ENCODE measurements at regions not wholly inside any gene's neighbourhood (a gene's known extent, or its start where the extent isn't known, plus 50 kb on each side); places are given as distances from the start of the nearest gene placed in this dataset.

GRCh38 chr7:153472516-153472915, 579.7 kb upstream of the DPP6 start:
- no peak for DNase-seq

DNA sequence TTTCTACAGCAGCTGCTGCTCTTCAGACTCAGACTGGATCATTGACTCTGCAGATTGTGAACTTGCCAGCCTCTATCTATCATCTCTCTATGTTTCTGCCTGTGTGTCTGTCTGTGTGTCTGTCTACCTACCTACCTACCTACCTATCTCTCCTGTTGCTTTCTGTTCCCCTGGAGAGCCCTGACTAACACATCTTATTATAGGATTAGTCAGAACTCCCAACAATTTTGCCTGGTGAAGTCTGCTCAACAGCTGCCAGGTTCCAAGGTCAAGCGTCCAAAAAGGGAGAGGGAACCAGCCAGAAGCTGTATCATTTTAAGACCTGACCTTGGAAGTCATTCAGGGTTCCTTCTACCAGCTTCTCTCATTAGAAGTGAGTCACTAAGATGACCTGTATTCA, 579.0 kb upstream of the DPP6 start:
- DNase-seq, result no peak

DNA sequence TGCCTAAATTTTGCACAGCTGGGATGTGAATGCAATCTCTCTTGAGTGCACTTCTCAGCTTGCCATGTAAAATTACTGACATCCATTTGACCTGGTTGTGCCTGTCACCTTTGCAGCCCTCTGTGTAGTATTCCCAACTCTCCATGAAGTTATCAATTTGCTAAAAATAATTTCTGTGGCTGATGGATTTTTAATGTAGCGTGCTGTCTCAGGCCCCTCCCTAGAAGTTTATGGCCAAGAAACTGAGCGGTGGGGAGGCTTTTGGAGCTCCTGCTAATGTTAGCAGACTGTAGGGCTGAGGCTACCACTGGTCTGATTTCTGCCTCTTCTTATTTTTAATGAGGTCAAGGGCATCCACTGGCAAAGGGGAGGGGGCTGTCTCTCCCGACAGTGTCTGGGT, 577.0 kb upstream of the DPP6 start:
- no peak for DNase-seq

GRCh38 chr7:153476166-153476565, 576.0 kb upstream of the DPP6 start:
- no peak for DNase-seq

- no peak for DNase-seq
These were observed 555.9 kb upstream of the DPP6 start for GRCh38 chr7:153496257-153496656.

DNA sequence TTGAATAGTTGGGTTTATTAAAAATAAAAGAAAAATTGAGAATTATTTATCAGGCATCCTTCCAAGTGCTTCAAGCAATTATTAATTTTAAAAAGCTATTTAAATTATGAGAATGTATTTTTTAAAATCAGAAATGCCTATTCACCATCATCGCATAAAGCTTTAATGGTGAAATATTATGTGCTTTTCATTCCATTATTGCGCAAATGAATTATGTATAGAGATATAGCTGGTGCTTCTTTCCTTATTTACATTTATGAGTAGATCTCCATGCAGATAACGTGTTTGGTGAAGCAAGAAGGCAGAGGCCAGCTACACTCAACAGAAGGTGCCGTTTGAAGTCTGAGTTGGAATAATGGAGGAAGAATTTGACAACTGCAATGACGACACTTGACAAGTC, 549.1 kb upstream of the DPP6 start:
- DNase-seq, result no peak

DNA sequence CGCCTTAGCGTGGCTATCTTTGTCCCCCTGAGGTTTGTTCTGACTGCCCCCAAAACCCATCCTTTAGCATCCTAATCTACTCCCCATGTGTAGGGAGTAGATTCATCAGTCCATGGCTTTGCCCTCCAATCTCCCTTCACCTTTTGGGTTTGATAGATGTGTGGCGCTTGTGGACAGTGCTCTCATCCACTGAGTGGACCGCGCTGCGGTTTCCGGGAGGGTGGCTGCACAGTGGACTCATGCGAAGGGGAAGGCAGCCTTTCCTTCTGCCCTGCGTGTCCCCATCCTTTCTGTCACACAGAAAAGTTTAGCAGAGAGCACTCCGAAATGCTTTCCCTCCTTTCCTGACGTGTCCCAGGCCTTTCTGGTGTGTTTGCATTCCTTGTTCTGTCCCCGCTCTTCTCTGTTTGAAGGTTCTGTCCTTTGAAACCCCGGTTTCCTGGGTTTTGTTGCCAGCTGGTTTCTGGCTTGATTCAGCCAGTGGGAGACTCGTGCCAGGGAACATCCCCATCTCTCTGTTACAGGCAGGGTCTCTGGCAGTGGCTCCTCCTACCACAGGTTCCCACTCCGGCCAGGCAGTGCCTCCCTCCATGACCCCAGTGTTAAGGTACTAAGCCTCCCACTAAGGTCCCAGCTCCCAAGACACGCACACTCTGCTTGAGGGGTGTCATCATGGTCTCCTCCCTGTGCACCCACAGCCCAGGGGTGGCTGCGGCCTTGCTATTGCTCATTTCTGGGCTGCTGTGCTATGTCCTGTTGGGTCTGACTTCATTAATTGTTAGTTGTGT, 547.7 kb upstream of the DPP6 start:
- DNase-seq, result no peak

DNA sequence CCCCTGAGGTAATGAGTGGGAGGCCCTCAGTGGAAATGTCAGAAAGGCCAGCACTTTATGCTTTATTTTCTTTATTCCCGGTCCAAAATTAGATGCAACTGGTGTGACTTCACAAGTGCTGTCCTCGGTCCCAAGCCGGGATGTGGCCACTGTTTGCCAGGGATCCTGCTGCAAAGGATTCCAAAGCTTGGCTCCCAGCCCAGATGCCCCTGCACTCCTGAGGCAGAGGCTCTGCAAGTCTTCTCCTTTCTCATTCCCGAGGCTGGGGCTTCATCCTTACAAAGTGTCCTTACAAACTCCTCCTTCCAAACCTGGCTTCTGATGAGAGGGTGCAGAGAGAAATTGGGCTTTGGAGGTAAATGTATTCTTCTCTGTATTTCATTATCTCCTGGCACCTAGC, 544.3 kb upstream of the DPP6 start:
- no peak for DNase-seq

DNA sequence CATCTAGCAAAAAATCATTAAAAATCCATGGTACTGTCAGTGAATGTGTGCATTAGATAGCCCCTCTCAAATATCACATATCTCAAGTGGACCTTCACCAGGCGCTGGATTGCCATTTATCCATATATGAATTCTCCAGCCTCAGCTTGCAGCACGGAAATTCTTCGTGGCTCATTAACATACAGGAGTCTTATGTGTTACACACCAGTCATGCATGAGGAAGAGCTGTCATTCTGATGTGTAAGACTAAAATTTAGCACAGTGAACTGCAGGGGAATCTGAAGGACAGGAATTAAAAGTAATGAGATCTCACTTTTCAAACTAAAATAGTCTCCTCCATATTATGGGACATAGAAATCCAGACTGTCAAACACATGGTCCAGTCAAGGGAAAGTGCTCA, 542.4 kb upstream of the DPP6 start:
- DNase-seq, result no peak

DNA sequence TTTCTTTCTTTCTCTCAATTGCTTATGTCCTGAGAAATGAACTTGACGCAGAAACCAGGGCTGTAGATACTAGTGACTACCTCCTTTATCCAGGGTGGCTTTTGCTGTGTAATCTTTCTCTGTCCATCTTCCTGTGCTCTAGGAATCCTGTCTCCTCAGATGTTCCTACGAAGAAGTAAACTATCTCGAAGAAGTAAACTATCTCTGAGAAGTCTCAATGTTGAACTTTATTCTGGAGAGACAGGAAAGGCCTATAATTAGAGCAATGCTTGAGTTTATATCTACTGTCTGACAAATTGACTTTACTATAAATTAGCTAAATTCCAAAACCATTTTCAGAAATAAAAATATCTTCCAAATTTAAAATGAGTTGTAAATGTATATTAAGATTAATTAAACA, 541.5 kb upstream of the DPP6 start:
- no peak for DNase-seq

DNA sequence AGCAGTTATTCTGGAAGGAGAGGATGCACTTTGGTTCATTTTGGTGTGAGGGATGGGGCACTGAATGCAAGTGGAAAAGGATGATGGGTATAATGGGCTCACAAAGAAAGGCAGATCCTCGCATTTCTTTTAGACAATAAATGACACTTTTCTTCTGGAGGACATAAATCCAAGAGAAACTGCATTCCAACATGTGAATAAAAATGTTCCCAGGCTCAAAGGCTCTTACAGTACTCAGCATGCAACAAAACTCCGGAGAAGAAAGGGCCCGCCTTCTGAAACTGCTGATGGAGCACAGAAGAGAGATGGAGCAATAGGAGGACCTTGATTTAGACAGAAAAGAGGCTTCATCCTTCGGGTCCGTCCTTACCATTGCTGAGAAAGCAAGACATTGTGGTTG, 538.2 kb upstream of the DPP6 start:
- DNase-seq, result no peak

DNA sequence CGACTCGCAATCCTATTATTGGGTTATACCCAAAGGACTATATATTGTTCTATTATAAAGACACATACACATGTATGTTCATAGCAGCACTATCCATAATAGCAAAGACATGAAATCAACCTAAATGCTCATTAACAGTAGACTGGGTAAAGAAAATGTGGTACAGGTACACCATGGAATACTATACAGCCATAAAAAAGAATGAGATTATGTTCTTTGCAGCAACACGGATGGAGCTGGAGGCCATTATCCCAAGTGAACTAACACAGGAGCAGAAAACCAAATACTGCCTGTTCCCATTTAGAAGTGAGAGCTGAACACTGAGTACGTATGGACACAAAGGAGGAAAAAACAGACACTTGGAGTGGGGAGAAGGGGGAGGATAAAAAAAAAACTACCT, 536.8 kb upstream of the DPP6 start:
- no peak for DNase-seq

- no peak for DNase-seq
These were observed 533.8 kb upstream of the DPP6 start for GRCh38 chr7:153518201-153518984.

GRCh38 chr7:153521370-153521769, 530.8 kb upstream of the DPP6 start:
- no peak for DNase-seq

GRCh38 chr7:153522261-153522660, 529.9 kb upstream of the DPP6 start:
- no peak for DNase-seq

- no peak for DNase-seq
These were observed 528.7 kb upstream of the DPP6 start for GRCh38 chr7:153523320-153524015.

DNA sequence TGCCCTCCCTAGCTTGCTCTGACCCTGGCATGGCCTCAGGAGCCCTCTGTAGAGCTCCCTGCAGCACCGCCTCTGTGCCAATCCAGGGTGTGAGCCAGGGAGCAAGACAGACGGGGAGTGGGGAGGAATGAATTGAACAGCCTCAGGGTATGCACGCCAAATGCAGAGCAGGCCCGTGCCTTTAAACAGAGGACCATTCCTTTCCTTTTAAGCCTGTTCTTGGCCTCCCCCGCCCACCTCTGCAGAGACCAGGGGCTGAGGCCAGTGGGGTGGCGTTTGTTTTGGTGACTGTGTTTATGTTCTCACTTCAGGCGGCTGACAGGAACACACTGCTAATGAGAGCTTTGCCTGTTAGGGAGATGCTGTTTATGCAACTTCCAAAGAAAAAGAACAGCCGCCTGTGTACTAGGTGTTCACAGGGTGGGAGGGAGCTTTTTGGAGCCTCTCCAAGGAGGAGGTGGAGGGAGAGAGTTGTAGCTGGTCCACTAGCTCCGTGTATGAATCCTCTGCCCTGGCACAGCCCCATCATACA, 528.1 kb upstream of the DPP6 start:
- no peak for DNase-seq

DNA sequence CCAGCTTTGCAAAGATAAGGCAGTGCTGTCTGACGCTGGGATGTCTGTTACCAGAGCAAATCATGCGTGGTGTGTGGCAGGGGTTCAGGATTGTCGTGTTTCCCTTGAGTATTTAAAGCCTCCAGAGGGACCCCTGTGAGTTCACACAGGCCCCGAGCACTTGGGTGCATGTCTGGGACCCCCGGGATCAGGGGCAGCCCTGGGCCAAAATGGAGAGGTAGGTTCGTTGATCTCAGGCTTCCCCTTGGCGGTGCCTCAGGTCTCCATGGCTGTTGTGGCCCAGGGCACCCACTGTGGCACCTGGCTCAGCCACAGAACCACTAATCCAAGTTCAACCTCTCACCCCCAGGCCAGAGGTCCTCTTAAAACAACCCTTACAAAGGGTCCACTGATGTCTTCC, 523.1 kb upstream of the DPP6 start:
- DNase-seq, result no peak

DNA sequence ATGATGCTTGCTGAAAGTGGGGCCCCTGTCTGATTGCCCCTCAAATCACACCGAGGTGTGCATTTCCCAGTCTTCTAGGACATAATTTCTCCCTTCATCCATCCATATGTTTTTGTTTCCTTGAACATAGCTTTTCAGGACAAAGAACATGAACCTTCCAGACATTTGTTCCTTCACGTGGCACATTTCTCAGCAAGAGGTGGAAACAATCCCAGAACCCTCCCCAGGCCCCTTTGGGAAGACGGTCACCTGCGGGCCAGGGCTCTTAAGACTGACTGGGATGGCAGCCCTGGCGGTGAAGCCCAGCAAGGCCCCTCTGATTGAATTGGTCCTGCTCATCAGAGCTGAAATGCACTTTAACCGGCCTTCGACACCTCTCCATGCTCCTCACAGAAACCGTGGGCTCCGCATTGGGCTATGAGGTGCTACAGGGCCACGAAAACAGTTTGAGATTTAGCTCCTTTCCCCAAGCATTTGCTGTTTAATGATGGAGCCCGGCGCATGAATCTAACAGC, 522.5 kb upstream of the DPP6 start:
- DNase-seq, result no peak

GRCh38 chr7:153530441-153530840, 521.8 kb upstream of the DPP6 start:
- DNase-seq, result no peak

- DNase-seq, result no peak
These were observed 519.9 kb upstream of the DPP6 start for GRCh38 chr7:153532326-153532725.

- DNase-seq, result no peak
These were observed 514.9 kb upstream of the DPP6 start for GRCh38 chr7:153537271-153537670.

DNA sequence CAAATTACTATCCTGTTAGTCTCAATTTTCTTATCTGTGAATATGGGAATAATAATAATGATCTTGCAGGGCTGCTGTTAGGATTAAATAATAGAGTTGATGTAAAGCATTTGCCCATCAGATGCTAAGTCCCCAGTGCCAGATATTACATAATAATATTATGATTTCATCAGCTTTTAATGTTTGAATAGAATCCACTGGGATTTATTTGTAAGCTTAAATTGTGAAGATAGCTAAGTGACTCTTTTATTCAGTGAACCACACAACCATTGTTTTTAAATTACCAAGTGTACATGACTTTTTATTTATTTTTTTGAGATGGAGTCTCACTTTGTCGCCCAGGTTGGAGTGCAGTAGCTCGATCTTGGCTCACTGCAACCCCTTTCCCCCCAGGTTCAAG, 510.3 kb upstream of the DPP6 start:
- no peak for DNase-seq

Data from NCI-H1417 (cell line).